ENCODE measurements at regions not wholly inside any gene's neighbourhood (a gene's known extent, or its start where the extent isn't known, plus 50 kb on each side); places are given as distances from the start of the nearest gene placed in this dataset.
"Not testable (repeated sequence)": the region's sequence is repeated elsewhere in the genome, so short reads cannot be mapped to it uniquely, and the experiment has no call there.

- WGBS: 91% methylated on average over 1 of the region's 1 CpG
These were observed 54.5 kb upstream of the PRKD1 start for GRCh38 chr14:29982171-29982570.

GRCh38 chr14:29982993-29983392 is 55.3 kb upstream of the PRKD1 start:
- no peak for ATAC-seq
- WGBS: 40% methylated on average over 1 of the region's 1 CpG
- Histone ChIP-seq H3K4me3 (ENCODE audit: low read length) (no peak overlapping the region), H3K27me3 (ENCODE audit: control insufficient read depth, insufficient read depth) (no peaks in the 10 kb centered on the region), H3K27ac (ENCODE audit: low read length) (no peak overlapping the region), H3K9me3 (ENCODE audit: control insufficient read depth, low read length) (no peaks in the 10 kb centered on the region), H3K4me1 (ENCODE audit: control insufficient read depth, insufficient read depth, low read length) (no peaks in the 10 kb centered on the region)
- intact Hi-C loops (cut with DNase I): no loop called here
- DNase-seq: no peak

More at GRCh38 chr14:29982171-29982570, 54.5 kb upstream of the PRKD1 start:
- no peaks in the 10 kb centered on the region for H3K9me3 ChIP-seq (ENCODE audit: control insufficient read depth, low read length)
- H3K4me3 ChIP-seq (ENCODE audit: low read length): no peak overlapping the region
- no peak overlapping the region for H3K27ac ChIP-seq (ENCODE audit: low read length)
- no peaks in the 10 kb centered on the region for H3K4me1 ChIP-seq (ENCODE audit: control insufficient read depth, insufficient read depth, low read length)
- ATAC-seq (no peak), DNase-seq (no peak)
- H3K27me3 ChIP-seq (ENCODE audit: control insufficient read depth, insufficient read depth): no peaks in the 10 kb centered on the region
- intact Hi-C loops (cut with DNase I): no loop called here

GRCh38 chr14:29990344-29990857 is 62.8 kb upstream of the PRKD1 start:
- intact Hi-C loops (cut with DNase I); H3K4me3 ChIP-seq (ENCODE audit: low read length); H3K27ac ChIP-seq (ENCODE audit: low read length); H3K4me1 ChIP-seq (ENCODE audit: control insufficient read depth, insufficient read depth, low read length); H3K9me3 ChIP-seq (ENCODE audit: control insufficient read depth, low read length); H3K27me3 ChIP-seq (ENCODE audit: control insufficient read depth, insufficient read depth); DNase-seq; ATAC-seq: not testable (repeated sequence)
- 84% methylated on average over 30 of the region's 30 CpGs for WGBS

- 95% methylated on average over 2 of the region's 2 CpGs for WGBS
- ATAC-seq: no peak
- no peaks in the 10 kb centered on the region for H3K27me3 ChIP-seq (ENCODE audit: control insufficient read depth, insufficient read depth)
- intact Hi-C loops (cut with DNase I): no loop called here
- H3K9me3 ChIP-seq (ENCODE audit: control insufficient read depth, low read length): no peaks in the 10 kb centered on the region
- no peak overlapping the region for H3K4me3 ChIP-seq (ENCODE audit: low read length)
- no peak for DNase-seq
- no peak overlapping the region for H3K27ac ChIP-seq (ENCODE audit: low read length)
- no peaks in the 10 kb centered on the region for H3K4me1 ChIP-seq (ENCODE audit: control insufficient read depth, insufficient read depth, low read length)
These were observed 63.3 kb upstream of the PRKD1 start for GRCh38 chr14:29990993-29991392.

GRCh38 chr14:29993143-29993542 is 65.5 kb upstream of the PRKD1 start:
- Histone ChIP-seq H3K4me3 (ENCODE audit: low read length) (no peak overlapping the region), H3K9me3 (ENCODE audit: control insufficient read depth, low read length) (no peaks in the 10 kb centered on the region), H3K4me1 (ENCODE audit: control insufficient read depth, insufficient read depth, low read length) (no peaks in the 10 kb centered on the region), H3K27me3 (ENCODE audit: control insufficient read depth, insufficient read depth) (no peaks in the 10 kb centered on the region), H3K27ac (ENCODE audit: low read length) (no peak overlapping the region)
- DNase-seq: no peak
- WGBS: 90% methylated on average over 2 of the region's 2 CpGs
- ATAC-seq: no peak
- intact Hi-C loops (cut with DNase I): no loop called here

GRCh38 chr14:29999013-29999539 is 71.4 kb upstream of the PRKD1 start:
- H3K9me3 ChIP-seq (ENCODE audit: control insufficient read depth, low read length): no peaks in the 10 kb centered on the region
- intact Hi-C loops (cut with DNase I): no loop called here
- no peak overlapping the region for H3K27ac ChIP-seq (ENCODE audit: low read length)
- no peak overlapping the region for H3K4me3 ChIP-seq (ENCODE audit: low read length)
- WGBS: 46% methylated on average over 3 of the region's 3 CpGs
- no peaks in the 10 kb centered on the region for H3K4me1 ChIP-seq (ENCODE audit: control insufficient read depth, insufficient read depth, low read length)
- ATAC-seq (no peak), DNase-seq (no peak)
- no peaks in the 10 kb centered on the region for H3K27me3 ChIP-seq (ENCODE audit: control insufficient read depth, insufficient read depth)

- no peak overlapping the region for H3K27ac ChIP-seq (ENCODE audit: low read length)
- no peaks in the 10 kb centered on the region for H3K4me1 ChIP-seq (ENCODE audit: control insufficient read depth, insufficient read depth, low read length)
- H3K9me3 ChIP-seq (ENCODE audit: control insufficient read depth, low read length): no peaks in the 10 kb centered on the region
- intact Hi-C loops (cut with DNase I): loop anchor here in 1 of 4 donors (5.0 kb wide), 1 partner anchor 456 kb away; no protein-coding TSS in a partner anchor
- H3K27me3 ChIP-seq (ENCODE audit: control insufficient read depth, insufficient read depth): no peaks in the 10 kb centered on the region
- H3K4me3 ChIP-seq (ENCODE audit: low read length): no peak overlapping the region
- DNase-seq (no peak), ATAC-seq (no peak)
- WGBS: 63% methylated on average over 5 of the region's 5 CpGs
These were observed 75.2 kb upstream of the PRKD1 start for GRCh38 chr14:30002859-30003258.

- Histone ChIP-seq H3K27ac (ENCODE audit: low read length) (no peak overlapping the region), H3K4me3 (ENCODE audit: low read length) (no peak overlapping the region), H3K4me1 (ENCODE audit: control insufficient read depth, insufficient read depth, low read length) (no peaks in the 10 kb centered on the region), H3K27me3 (ENCODE audit: control insufficient read depth, insufficient read depth) (no peaks in the 10 kb centered on the region), H3K9me3 (ENCODE audit: control insufficient read depth, low read length) (no peaks in the 10 kb centered on the region)
- DNase-seq (no peak), ATAC-seq (peak; percentile 73 to 83)
- intact Hi-C loops (cut with DNase I): loop anchor here in 3 of 4 donors (2.0 to 5.0 kb wide), 2 partner anchors 458 kb away; no protein-coding TSS in a partner anchor
- WGBS: 47% methylated on average over 8 of the region's 8 CpGs
These were observed 77.6 kb upstream of the PRKD1 start for GRCh38 chr14:30005114-30005808.

GRCh38 chr14:30006695-30007094 is 79.0 kb upstream of the PRKD1 start:
- H3K27me3 ChIP-seq (ENCODE audit: control insufficient read depth, insufficient read depth): no peaks in the 10 kb centered on the region
- ATAC-seq (no peak), DNase-seq (no peak)
- no peak overlapping the region for H3K4me3 ChIP-seq (ENCODE audit: low read length)
- H3K9me3 ChIP-seq (ENCODE audit: control insufficient read depth, low read length): no peaks in the 10 kb centered on the region
- 68% methylated on average over 2 of the region's 2 CpGs for WGBS
- intact Hi-C loops (cut with DNase I): loop anchor here in 2 of 4 donors (5.0 kb wide), 1 partner anchor 459 kb away; no protein-coding TSS in a partner anchor
- H3K27ac ChIP-seq (ENCODE audit: low read length): no peak overlapping the region
- H3K4me1 ChIP-seq (ENCODE audit: control insufficient read depth, insufficient read depth, low read length): no peaks in the 10 kb centered on the region

GRCh38 chr14:30015489-30015888 is 87.8 kb upstream of the PRKD1 start:
- no peak for DNase-seq
- intact Hi-C loops (cut with DNase I): no loop called here
- Histone ChIP-seq H3K27ac (ENCODE audit: low read length) (no peak overlapping the region), H3K4me3 (ENCODE audit: low read length) (no peak overlapping the region), H3K27me3 (ENCODE audit: control insufficient read depth, insufficient read depth) (no peaks in the 10 kb centered on the region), H3K4me1 (ENCODE audit: control insufficient read depth, insufficient read depth, low read length) (no peaks in the 10 kb centered on the region), H3K9me3 (ENCODE audit: control insufficient read depth, low read length) (no peaks in the 10 kb centered on the region)
- 87% methylated on average over 2 of the region's 2 CpGs for WGBS
- no peak for ATAC-seq

GRCh38 chr14:30016002-30016401 is 88.4 kb upstream of the PRKD1 start:
- no peak for ATAC-seq
- Histone ChIP-seq H3K27ac (ENCODE audit: low read length) (no peak overlapping the region), H3K27me3 (ENCODE audit: control insufficient read depth, insufficient read depth) (no peaks in the 10 kb centered on the region), H3K9me3 (ENCODE audit: control insufficient read depth, low read length) (no peaks in the 10 kb centered on the region), H3K4me3 (ENCODE audit: low read length) (no peak overlapping the region), H3K4me1 (ENCODE audit: control insufficient read depth, insufficient read depth, low read length) (no peaks in the 10 kb centered on the region)
- WGBS: 87% methylated on average over 1 of the region's 1 CpG
- intact Hi-C loops (cut with DNase I): no loop called here
- no peak for DNase-seq
